ENCODE measurements at regions not wholly inside any gene's neighbourhood (a gene's known extent, or its start where the extent isn't known, plus 50 kb on each side); places are given as distances from the start of the nearest gene placed in this dataset.
"Not testable (repeated sequence)": the region's sequence is repeated elsewhere in the genome, so short reads cannot be mapped to it uniquely, and the experiment has no call there.

DNA sequence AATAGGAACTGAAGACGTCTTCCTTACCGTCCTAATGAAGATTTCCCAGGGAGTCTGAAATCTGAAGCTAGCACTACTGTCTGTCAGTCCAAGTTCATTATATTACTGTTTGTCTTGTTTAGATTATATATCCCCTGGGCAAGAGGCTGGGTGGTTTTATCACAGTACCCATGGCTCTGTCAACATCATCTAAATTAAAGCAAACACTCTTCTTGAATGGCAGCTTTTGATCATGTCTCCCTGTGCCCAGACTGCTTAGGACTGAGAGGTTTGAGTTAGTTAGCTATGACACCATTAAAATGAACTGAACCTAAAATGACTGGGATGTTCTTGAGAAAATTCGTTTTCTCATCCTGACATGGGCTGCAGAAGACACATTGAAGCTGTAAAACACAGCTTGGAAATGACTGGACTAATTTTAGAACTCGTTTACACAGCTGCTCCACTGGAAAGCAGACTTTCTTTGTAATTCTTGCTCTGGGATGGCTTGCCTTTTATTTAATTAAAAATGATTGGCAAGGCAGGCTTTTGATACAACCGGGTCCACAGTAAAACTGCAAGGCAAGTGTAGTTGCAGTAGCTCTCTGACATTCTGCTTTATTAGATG, 243.5 kb downstream of the MFSD1 start:
- DNase-seq, result no peak

DNA sequence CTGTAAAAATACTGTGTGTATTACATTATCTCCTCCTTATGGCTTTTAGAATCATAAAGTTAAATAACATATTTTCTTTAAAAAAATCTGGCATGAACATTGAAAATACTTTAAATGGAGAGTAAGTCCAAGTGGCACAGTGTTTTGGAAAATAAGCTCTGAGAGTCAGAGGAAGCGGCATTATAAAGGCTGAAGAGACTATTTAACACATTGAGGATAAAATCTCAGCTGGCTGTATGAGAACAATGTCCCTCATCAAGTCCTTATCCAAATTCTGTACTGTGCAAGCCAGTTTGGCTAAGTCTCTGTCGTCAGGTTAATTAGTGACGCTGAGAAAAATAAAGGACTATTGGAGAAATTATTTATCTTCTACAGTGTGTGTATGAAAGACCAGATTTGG, 245.5 kb downstream of the MFSD1 start:
- DNase-seq, result no peak

DNA sequence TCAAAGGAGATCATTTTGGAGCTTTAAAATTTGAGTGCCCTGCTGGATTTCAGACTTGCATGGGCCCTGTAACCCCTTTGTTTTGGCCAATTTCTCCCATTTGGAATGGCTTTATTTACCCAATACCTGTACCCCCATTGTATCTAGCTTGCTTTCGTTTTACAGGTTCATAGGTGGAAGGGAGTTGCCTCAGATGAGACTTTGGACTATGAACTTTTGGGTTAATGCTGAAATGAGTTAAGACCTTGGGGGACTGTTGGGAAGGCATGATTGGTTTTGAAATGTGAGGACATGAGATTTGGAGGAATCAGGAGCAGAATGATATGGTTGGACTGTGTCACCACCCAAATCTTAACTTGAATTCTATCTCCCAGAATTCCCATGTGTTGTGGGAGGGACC, 250.6 kb downstream of the MFSD1 start:
- DNase-seq, result not testable (repeated sequence)

DNA sequence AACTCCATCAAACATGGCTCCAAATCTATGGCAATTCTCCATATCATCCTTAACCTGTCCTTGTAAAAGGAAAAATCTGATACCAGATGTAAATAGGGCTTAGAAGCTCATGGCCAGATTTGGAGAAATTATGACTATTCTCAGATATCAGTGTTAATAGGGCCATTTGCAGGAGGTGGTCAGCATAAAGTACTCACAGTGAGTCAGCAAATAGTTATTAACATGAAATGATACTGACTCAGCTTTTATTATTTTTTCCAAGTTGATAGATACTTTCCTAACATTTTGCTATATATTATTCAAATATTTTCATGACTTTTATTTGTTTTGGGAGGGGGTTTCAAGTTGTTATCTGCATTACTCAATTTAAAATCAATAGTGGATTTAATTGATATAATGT, 255.8 kb downstream of the MFSD1 start:
- DNase-seq, result no peak

DNA sequence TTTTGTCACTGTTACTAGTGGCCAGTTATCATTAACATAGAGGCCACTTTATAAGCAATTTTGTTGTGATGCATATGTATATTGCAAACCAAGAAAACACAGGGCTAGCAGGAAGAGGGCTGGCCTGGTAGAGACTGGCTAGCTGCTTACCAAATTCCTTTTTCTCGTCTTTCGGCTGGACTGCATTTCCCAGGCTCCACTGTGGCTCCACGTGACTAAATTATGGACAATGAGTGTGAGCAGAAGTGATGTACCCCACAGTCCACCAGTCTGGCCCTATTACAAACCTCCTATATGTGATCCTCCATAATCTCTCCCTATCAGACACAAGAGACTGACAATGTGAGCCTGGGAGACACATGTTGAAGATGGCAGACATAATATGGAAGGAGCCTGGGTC, 257.0 kb downstream of the MFSD1 start:
- no peak for DNase-seq

DNA sequence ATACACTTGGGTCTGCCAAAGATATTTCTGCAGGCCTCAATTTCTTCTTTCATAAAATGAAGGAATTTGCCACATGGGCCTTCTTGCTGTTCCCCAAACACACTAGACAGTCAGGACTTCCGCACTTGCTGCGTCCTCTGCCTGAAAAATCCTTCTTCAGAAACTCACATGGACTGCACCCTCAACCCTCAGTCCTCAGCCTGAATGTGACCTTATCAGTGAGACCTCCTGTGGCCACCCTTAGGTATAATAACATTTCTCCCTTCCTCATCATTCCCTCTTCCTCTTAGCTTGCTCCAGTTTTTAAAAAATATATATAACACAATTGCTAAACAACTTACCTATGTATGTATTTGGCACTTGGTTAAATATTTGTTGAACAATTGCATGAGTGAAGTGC, 257.5 kb downstream of the MFSD1 start:
- DNase-seq, result no peak

DNA sequence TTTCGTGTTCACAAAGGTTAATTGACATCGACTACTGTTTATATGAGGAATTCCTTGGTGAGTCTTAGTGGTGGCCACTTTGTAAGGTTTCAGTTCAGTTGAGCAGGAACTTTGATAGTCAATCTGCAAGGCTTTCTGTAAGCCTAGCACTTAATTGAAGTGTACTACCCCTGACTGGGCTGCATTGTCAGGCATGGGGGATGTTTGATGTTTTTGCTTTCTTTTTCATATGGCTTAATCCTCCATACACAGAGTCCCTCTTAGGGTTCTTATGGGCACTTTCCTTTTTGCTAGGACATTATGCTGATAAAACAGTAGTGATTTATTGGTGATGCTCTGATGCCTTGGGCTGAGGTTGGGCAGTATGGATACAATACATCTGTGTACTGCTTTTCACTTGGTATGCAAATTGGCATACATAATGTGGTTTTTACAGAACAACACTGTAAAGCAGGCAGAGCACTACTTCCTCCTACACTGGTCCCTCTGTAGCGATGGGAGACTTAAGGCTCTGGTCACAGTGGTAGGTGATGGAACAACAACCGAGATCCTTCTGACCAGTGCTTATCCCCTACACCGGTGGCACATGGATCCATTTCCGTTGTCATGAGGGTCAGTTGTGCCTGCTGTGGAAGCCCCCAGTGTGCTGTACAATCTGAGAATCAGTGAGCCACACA, 261.0 kb downstream of the MFSD1 start:
- no peak for DNase-seq

DNA sequence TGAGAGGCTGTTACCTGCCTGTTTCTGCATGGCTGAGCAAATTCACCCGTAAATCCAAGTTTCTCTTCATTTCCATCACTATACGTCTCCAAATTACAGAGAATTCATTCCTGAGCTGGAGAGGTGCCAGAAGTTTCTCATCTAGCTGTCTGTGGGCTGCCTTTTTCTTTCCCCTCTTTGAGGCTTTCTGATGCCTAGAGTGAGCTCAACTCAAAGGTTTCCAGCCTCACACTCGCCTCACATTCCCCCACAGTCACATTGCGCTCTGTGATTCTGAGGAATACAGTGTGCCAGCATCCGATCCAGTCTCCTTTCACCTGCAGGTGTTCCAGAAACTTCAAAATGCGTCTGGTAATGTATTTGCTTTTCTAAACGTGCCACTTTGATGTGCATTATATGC, 267.2 kb downstream of the MFSD1 start, which contains the start of gene IQCJ:
IQCJ (plus strand) TSS at position 229 of the 400 bp plus-strand sequence.
- no peak for DNase-seq

DNA sequence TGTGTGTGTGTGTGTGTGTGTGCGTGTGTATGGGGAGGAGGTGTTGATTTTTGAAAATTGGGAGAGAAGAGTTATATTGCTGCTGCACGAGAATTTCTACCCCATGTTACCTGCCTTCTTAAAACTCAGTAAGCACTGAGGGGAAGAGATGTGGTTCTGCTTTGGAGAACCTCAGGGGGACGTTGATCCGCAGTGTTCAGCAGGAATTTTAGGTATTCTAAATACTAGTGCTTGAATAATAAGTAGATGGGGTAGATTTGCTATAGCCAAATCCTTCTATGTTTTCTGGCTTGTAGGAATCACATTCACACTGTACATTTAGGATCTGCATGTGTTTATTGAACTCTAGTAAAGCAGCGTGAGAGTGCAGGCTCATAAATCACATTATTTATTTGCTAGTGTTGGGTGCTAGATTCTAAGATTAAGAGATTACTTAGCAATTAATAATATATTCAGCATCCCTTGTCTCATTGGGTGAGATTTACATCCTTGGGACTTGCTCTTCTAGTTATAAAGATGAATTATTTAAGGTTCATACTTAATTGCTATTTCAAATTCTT, 268.1 kb downstream of the MFSD1 start:
- no peak for DNase-seq

DNA sequence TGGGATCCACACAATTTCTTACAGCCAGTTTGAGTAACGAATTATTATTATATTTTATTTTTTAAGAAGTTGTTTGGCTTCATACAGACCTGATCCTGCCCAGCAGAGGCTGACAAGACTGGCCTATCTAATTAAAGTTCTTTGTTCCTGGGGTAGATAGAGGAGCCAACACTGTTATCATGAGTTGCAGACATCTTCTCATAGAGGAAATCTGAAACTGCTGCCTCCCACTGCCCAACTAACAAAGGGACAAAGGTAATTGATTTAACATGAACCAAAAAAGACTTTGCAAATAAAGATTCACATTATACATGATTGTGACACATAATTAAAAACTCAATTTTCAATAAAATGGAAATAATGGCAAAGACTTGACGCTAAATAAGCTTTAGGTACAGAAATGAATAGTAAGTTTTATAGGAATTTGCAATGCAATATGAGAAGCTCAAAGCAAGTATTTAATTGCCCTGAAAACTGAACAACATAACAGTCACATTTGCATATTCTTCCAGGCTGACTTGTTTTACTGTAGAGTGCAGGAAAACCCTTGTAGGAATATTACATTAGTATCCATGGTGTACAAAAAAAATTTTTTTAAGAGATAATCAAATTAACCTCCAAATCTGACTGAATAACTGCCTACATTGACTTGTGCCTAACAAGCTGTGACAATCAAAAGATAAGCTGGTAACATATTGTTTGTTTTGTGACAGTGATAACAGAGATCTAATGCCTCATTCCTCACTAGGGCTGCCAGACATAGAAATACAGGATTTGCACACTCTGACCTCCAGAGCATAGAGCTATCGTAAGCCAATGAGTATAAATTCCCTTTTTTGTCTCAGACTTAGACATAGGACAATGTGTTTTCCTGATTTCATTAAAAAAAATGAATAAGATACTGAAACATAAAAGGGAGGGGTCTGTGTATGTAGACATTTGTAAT, 273.2 kb downstream of the MFSD1 start:
- no peak for DNase-seq

DNA sequence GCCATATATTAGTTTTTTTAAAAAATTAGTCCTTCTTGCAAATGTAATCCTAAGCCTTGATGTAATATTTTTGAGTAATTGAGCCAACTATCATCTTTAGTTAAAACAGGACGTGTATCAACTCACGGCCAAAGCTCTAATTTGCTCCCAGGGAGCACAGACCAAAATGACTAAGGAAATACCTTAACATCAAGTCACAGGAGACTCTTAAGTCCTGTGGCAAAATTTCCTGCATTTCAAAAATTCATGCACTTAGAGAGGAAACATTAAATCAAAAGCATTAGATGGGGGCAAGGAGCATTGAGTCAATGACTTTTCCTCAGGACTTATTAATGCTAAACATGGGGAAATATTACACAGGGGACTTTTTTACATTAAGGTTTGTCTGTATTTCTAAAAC, 276.0 kb downstream of the MFSD1 start:
- no peak for DNase-seq

DNA sequence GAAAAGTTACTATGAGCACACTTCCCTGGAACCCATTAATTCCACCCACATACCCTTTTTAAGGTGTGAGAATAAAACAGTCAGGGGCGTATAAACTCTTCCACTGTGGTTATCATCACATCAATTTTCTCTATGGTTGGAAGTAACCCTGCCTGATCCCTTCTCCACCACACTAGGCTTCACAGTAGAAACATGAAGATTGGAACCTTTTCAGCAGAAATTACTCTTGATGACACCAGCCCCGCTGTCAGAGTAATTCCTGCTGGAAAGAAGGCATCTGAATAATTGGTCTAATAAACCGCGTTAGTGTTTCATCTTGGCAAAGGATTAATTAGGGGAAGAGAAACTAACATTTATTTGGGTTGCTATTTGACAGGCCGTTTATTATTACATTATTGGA, 278.4 kb downstream of the MFSD1 start:
- DNase-seq, result no peak

DNA sequence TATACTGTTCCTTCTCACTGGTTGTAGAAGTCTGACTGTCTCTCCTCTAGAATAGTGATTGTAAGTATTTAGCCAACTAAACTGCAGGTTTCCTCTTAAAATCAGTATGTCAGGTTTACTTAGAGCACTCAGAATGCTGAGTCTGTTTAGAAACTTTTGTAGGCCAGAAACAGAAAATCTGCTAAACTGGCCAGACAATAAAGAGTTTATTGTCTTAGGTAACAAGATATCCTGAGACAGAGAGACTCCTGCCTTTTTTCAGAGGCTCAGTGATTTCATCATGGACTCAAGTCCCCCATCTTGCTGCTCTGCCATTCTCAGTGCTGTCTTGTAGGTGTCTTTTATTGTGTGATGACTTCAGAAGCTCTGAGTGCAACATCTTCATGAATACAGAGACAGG, 279.0 kb downstream of the MFSD1 start:
- DNase-seq, result no peak

DNA sequence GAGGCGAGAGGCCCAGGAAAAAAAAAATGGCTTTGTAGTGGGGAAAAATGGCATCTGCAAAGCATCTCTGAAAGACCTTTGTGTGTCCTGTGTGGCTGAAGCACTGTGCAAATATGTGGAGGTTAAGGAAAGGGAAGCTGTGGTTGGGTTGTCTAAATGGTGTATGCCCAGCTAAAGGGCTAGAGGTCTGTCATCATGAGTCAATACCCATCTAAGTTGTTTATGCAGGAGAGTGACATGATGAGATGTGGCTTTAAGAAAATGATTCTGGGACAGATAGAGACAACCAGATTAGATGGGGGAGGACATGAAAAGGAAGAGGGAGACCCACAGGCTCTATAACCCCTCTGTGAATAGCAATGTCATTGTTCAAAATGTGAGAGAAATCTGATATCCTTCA, 280.7 kb downstream of the MFSD1 start:
- DNase-seq, result no peak

DNA sequence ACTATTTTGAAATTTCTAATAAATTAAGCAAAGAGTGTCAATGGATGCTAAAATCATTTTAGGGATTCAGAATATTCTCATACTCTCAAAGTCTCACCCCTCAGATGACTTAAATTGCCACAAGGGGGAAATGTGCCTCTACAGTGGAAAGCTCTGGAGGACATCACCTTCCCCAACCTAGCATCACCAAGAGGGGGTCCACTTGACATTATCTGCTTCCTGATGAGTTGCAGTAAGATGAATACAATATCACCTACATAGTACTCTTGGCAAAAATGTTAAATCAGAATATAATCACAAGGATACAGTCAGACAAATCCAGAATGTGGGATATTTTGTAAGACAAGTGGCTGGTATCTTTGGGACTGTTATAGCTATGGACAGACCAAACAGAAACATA, 290.1 kb downstream of the MFSD1 start:
- no peak for DNase-seq

DNA sequence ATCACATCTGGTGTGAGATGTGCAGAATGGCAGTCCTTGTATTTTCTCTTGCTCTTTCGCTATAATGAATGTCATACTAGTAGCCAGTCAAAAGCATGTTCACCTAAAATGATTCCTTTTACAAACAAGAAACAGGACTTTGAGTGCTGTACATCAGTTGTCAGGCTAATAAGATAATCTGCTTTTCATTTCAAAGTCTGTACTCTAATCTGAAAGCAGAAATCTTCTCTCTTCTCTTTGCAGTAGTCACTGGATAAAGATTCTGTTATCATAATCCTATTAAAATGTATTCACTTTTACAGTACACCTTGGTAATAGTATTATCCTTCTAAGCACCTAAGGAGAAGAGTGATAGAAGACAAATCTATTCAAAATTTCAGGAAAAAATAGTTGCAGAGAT, 300.1 kb downstream of the MFSD1 start:
- no peak for DNase-seq

DNA sequence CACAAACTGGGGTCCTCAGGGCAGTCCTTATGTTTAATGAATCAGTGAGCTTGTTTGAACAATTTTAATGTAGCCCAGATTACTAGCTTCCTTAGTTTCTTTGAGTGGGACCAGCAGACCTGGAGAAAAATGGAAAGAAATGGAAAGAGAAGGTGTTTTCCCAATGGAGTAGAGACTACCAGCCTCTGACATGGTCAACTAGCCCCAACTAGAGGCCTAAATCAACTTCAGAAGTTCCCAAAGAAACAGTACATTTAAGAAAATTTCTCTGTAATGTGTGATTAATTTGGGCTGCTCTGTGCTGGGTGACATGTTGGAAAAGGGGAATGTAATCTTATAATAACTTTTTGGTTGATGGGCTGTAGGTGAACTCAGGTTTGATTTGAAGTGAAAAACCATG, 310.9 kb downstream of the MFSD1 start:
- DNase-seq, result no peak

DNA sequence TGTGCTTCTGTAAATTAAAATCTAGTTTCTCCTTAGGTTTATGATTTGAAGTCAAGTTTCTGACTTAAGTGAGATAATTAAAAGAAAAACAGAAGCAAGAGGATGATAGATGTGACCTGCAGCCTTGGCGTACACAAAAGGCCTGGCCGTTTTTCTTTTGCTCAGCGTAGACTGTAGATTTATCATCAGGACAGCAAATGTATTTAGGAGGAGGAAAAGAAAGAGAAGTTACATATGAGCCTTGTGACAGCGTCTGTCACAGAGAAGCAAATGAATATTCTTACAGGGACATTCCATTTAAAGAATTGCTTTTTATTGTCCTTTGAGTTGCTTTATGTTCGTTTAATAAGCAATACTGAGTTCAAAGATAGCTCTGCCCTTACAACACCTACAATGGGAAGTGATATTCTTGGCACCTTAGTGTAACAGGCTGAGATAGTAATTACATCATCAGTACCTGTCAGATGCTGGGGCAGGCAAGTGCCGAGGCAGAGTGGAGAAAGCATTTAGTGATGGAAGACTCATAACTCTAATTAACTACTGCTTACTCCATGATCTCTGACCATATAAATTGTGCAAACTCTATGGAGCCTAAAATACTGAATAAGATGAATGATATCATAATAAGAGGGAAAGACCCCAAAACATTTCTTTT, 311.5 kb downstream of the MFSD1 start:
- no peak for DNase-seq

DNA sequence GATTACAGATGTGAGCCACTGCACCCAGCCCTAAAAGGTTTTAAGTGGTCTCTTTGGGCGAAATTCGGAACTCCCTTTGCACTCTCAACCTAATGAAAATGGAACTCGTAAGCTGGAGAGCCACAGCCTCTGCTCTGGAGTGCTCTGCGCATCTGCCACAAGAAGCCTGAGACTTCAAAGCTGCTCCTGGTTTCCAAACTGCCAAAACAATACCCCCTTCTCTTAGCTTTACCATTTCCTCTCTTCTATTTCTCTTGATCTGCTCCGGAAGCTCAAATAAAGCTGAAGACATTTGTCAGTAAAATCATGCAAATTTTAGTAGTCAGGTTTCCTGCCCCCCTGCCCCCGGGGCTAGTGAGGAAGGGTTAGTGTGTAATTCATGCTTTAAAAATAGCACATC, 312.7 kb downstream of the MFSD1 start:
- no peak for DNase-seq

DNA sequence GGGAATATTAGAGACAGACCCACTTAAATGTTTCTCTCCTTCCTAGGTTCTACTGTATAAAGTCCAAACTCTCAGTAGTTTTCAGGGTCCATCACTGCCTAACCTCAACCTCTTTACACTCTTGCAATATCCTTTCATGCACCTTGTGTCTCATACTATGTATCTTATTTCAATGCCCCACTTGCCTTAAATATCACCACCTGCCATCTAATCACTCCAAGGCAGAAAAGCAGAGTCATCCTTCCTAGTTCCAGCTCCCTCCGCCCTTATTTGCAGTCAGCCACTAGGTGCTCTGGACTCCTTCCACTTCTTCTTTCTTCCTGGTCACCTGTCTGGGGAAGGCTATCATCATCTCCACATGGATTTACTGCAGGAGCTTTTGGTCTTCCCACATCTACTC, 322.0 kb downstream of the MFSD1 start:
- no peak for DNase-seq

DNA sequence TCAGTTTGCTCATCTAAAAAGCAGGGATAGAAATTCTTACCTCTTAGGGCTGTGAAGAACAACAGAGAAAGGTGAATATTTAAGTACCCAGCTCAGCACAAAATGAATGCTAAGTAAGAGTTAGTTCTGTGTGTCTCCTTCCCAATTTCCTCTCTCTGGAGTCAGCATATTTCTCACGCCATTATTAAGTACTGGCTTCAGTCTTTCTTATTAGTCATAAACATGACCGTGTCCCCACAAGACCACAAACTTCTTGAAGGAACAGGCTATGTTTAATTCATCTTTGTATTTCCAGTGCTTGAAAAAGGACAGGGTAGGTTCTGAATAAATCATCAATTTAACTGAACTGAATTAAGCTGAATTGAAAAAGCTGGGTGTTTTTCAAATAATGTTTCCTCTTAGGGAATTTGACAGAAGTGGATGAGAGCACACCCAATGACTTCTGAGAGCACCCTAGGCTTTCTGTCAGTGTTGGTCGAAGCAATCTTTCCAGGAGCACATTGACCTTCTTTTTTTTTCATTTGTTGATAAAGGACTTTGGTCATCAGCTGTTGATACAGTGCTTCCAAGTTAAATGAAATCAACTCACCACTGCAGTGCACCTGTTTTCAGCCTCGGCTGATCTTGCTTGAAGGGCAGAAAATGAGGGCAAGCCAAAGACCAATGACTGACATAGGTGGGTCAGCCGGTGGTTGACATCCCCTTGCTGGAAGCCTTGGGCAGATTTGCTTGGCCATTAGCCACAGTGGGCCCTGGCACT, 324.6 kb downstream of the MFSD1 start:
- no peak for DNase-seq

DNA sequence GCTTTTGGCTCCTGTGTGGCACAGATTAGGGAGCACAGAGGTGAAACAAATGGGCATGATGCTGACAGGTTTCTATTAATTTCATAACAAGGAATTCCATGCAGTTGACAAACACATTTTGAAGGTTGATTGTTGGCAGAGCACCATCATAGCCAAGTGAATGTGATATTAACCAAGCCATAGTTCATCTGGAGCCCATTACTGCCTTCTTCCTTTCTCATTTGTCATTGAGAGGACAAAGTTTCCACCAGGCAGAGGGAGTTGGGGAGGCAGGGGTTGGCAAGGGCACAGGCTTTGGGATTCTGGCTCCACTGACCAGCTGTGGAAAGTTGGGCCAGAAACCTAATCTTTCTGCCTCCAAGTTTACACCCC, 325.2 kb downstream of the MFSD1 start:
- no peak for DNase-seq

Measured in left kidney (tissue), 1 donor.